ENCODE measurements at regions not wholly inside any gene's neighbourhood (a gene's known extent, or its start where the extent isn't known, plus 50 kb on each side); places are given as distances from the start of the nearest gene placed in this dataset.
"Not testable (repeated sequence)": the region's sequence is repeated elsewhere in the genome, so short reads cannot be mapped to it uniquely, and the experiment has no call there.

GRCh38 chr4:114048154-114048553, 68.7 kb upstream of the ARSJ start:
- not testable (repeated sequence) for TF ChIP-seq CTCF (IDR thresholded peaks at IDR 0.05 in 4 of 5, conservative IDR thresholded peaks at IDR 0.05 in 1 of 5); POLR2A (IDR thresholded peaks at IDR 0.05)

All from gastrocnemius medialis (tissue), 4 donors.